T-cell (primary cell): ENCODE measurements at regions not wholly inside any gene's neighbourhood (a gene's known extent, or its start where the extent isn't known, plus 50 kb on each side); places are given as distances from the start of the nearest gene placed in this dataset.
"Not testable (repeated sequence)": the region's sequence is repeated elsewhere in the genome, so short reads cannot be mapped to it uniquely, and the experiment has no call there.

ENCODE experiments used
- ATAC-seq, 4 experiments: fragments of 200-7000 bp in 3 of 4; fragments of 150-1000 bp in 1 of 4; cut with Tn5 transposase; replicated peaks in 1 of 4; 1 replicate in 3 of 4; 2 replicates in 1 of 4; pipeline ENCODE4 v1.10.0; 2021; ENCODE audit warnings: moderate library complexity in 3 of 4, mild to moderate bottlenecking in 2 of 4, moderate number of reproducible peaks in 1 of 4
- CTCF ChIA-PET, 2 donors: fragments of 300-600 bp; sonication (Branson Sonifier 250); formaldehyde crosslinking; loops; one replicate each; lab custom pipeline; 2022; ENCODE audit warnings: antibody characterized with exemption in 2 of 2; lab: Charles Lee
- POLR2A ChIA-PET, 2 donors: fragments of 300-600 bp; sonication (Branson Sonifier 250); formaldehyde crosslinking; loops; one replicate each; lab custom pipeline; 2022; ENCODE audit warnings: antibody characterized with exemption in 2 of 2; lab: Charles Lee
- DNase-seq, 35 experiments: peaks; one replicate each; pipeline versions ENCODE4 v3.0.0 to v3.0.0-alpha.2; 2013 to 2023
- H3K27ac ChIP-seq: one replicate; pipeline ENCODE4 v1.5.1; 2013; ENCODE audit warnings: low read length
- H3K27me3 ChIP-seq, 2 experiments: replicated peaks in 1 of 2; 1 replicate in 1 of 2; 2 replicates in 1 of 2; pipeline versions ENCODE4 v1.6.1 to v1.7.0; 2013; ENCODE audit warnings: low read length in 1 of 2, mixed read lengths in 1 of 2; ENCODE audit not compliant: control insufficient read depth in 2 of 2, insufficient read depth in 2 of 2; ENCODE audit errors: extremely low read depth in 1 of 2
- H3K36me3 ChIP-seq, 2 donors: 1 replicate in 1 of 2; 2 replicates in 1 of 2; pipeline versions ENCODE4 v1.6.1 to v1.7.0; 2013; ENCODE audit warnings: low read length in 1 of 2; ENCODE audit not compliant: control insufficient read depth in 2 of 2, insufficient read depth in 1 of 2; ENCODE audit errors: extremely low read depth in 1 of 2
- H3K4me1 ChIP-seq, 2 experiments: 1 replicate in 1 of 2; 2 replicates in 1 of 2; pipeline versions ENCODE4 v1.6.1 to v1.7.0; 2013; ENCODE audit warnings: low read length in 2 of 2, mixed read lengths in 1 of 2; ENCODE audit not compliant: insufficient read depth in 2 of 2, control insufficient read depth in 1 of 2; ENCODE audit errors: extremely low read depth in 1 of 2
- H3K4me3 ChIP-seq, 2 donors: 1 replicate in 1 of 2; 2 replicates in 1 of 2; pipeline versions ENCODE4 v1.5.1 to v1.7.0; 2013; ENCODE audit warnings: mild to moderate bottlenecking in 2 of 2, low read length in 1 of 2, moderate library complexity in 1 of 2; ENCODE audit not compliant: control insufficient read depth in 1 of 2; ENCODE audit errors: extremely low read depth in 1 of 2
- H3K9me3 ChIP-seq: 2 replicates; pipeline ENCODE4 v1.7.0; 2013
- H3K27ac Mint-ChIP-seq, 2 donors: one replicate each; pipeline ENCODE4 v1.8.0; 2020 to 2021; ENCODE audit warnings: mild to moderate bottlenecking in 2 of 2, mixed read lengths in 2 of 2
- H3K27me3 Mint-ChIP-seq, 2 donors: one replicate each; pipeline ENCODE4 v1.8.0; 2021 to 2022; ENCODE audit warnings: mixed read lengths in 2 of 2
- H3K36me3 Mint-ChIP-seq: one replicate; pipeline ENCODE4 v1.8.0; 2021; ENCODE audit warnings: mixed read lengths
- H3K4me1 Mint-ChIP-seq, 3 donors: one replicate each; pipeline ENCODE4 v1.8.0; 2020 to 2022; ENCODE audit warnings: mixed read lengths in 3 of 3, mild to moderate bottlenecking in 1 of 3
- H3K4me3 Mint-ChIP-seq, 3 donors: one replicate each; pipeline ENCODE4 v1.8.0; 2020 to 2022; ENCODE audit warnings: mild to moderate bottlenecking in 3 of 3, mixed read lengths in 3 of 3, moderate library complexity in 3 of 3
- H3K9me3 Mint-ChIP-seq, 3 donors: one replicate each; pipeline ENCODE4 v1.8.0; 2020 to 2022; ENCODE audit warnings: mixed read lengths in 3 of 3
- WGBS: methylation state at CpG from one replicate; pipeline ENCODE4 v1.1.5; 2013; ENCODE audit warnings: missing lambda C conversion rate; ENCODE audit not compliant: insufficient coverage; 5-methylcytosine and 5-hydroxymethylcytosine counted together

GRCh38 chr22:23419171-23419570 lies 160.9 kb downstream of the IGLL1 start:
- Histone ChIP-seq H3K36me3 (no peaks in the 10 kb centered on the region), H3K4me1 (no peaks in the 10 kb centered on the region), H3K9me3 (no peaks in the 10 kb centered on the region), H3K4me3 (no peak overlapping the region), H3K27ac (no peak overlapping the region), H3K27me3 (peaks cover 0 to 20% of the 10 kb centered on the region in 2 experiments)
- 92% methylated on average over 3 of the region's 4 CpGs for WGBS
- ChIA-PET CTCF (no interaction called here), POLR2A (no interaction called here)
- Mint-ChIP-seq H3K4me3 (no peak overlapping the region), H3K9me3 (no peaks in the 10 kb centered on the region), H3K36me3 (no peaks in the 10 kb centered on the region), H3K27ac (no peak overlapping the region), H3K27me3 (peaks cover 0 to 9% of the 10 kb centered on the region in 2 donors), H3K4me1 (no peaks in the 10 kb centered on the region)
- ATAC-seq (no peak), DNase-seq (no peak)

GRCh38 chr22:23418159-23418788 lies 161.8 kb downstream of the IGLL1 start:
- no peak for ATAC-seq
- DNase-seq: no peak
- WGBS: 80% methylated on average over 10 of the region's 12 CpGs
- H3K27me3 ChIP-seq: peaks cover 0 to 23% of the 10 kb centered on the region in 2 experiments
- Mint-ChIP-seq H3K36me3 (no peaks in the 10 kb centered on the region), H3K9me3 (no peaks in the 10 kb centered on the region), H3K27ac (no peak overlapping the region), H3K4me3 (no peak overlapping the region), H3K4me1 (no peaks in the 10 kb centered on the region), H3K27me3 (peaks cover 0 to 9% of the 10 kb centered on the region in 2 donors)
- H3K9me3 ChIP-seq: no peaks in the 10 kb centered on the region
- no peaks in the 10 kb centered on the region for H3K36me3 ChIP-seq
- H3K4me3 ChIP-seq: no peak overlapping the region
- no peaks in the 10 kb centered on the region for H3K4me1 ChIP-seq
- H3K27ac ChIP-seq: no peak overlapping the region
- ChIA-PET CTCF (no interaction called here), POLR2A (no interaction called here)

GRCh38 chr22:23417327-23417726 lies 162.8 kb downstream of the IGLL1 start:
- ATAC-seq, H3K36me3 Mint-ChIP-seq, H3K4me1 ChIP-seq, H3K27ac ChIP-seq, POLR2A ChIA-PET, DNase-seq, H3K4me1 Mint-ChIP-seq, H3K36me3 ChIP-seq, H3K9me3 Mint-ChIP-seq, H3K4me3 ChIP-seq, H3K4me3 Mint-ChIP-seq, H3K27ac Mint-ChIP-seq, H3K9me3 ChIP-seq, H3K27me3 Mint-ChIP-seq: not testable (repeated sequence)
- H3K27me3 ChIP-seq: peaks cover 0 to 23% of the 10 kb centered on the region in 2 experiments
- no CpG with 5 or more reads among the region's 3 CpGs for whole genome bisulfite sequencing
- CTCF ChIA-PET: interaction anchor here (0.7 kb wide), 2 partner anchors 25 to 672 kb away, joined by 3 to 6 read pairs; no protein-coding TSS in a partner anchor

GRCh38 chr22:23416169-23416690 lies 163.9 kb downstream of the IGLL1 start:
- H3K4me3 ChIP-seq, H3K4me3 Mint-ChIP-seq, H3K27me3 Mint-ChIP-seq, ATAC-seq, H3K27ac ChIP-seq, H3K9me3 Mint-ChIP-seq, CTCF ChIA-PET, H3K36me3 Mint-ChIP-seq, DNase-seq, H3K27ac Mint-ChIP-seq, H3K9me3 ChIP-seq, H3K4me1 ChIP-seq, POLR2A ChIA-PET, H3K36me3 ChIP-seq: not testable (repeated sequence)
- H3K4me1 Mint-ChIP-seq: peaks cover 16 to 18% (median 16%) of the 10 kb centered on the region in 3 donors
- WGBS: 84% methylated on average over 6 of the region's 8 CpGs
- H3K27me3 ChIP-seq: peaks cover 0 to 23% of the 10 kb centered on the region in 2 experiments

GRCh38 chr22:23415490-23415851 lies 164.6 kb downstream of the IGLL1 start:
- Histone ChIP-seq H3K27me3 (peaks cover 0 to 23% of the 10 kb centered on the region in 2 experiments), H3K9me3 (no peaks in the 10 kb centered on the region), H3K4me1 (peaks cover 2 to 4% of the 10 kb centered on the region in 2 experiments), H3K36me3 (no peaks in the 10 kb centered on the region), H3K4me3 (no peak overlapping the region), H3K27ac (no peak overlapping the region)
- 54% methylated on average over 8 of the region's 8 CpGs for WGBS
- H3K4me3 Mint-ChIP-seq: no peak overlapping the region
- no peak for DNase-seq
- no peaks in the 10 kb centered on the region for H3K36me3 Mint-ChIP-seq
- H3K9me3 Mint-ChIP-seq: no peaks in the 10 kb centered on the region
- POLR2A ChIA-PET: no interaction called here
- no peak for ATAC-seq
- CTCF ChIA-PET: no interaction called here
- no peak overlapping the region for H3K27ac Mint-ChIP-seq
- peaks cover 17 to 24% (median 17%) of the 10 kb centered on the region in 3 donors for H3K4me1 Mint-ChIP-seq
- peaks cover 0 to 9% of the 10 kb centered on the region in 2 donors for H3K27me3 Mint-ChIP-seq

- Mint-ChIP-seq H3K36me3 (no peaks in the 10 kb centered on the region), H3K27ac (no peak overlapping the region), H3K4me1 (peaks cover 17 to 24% (median 17%) of the 10 kb centered on the region in 3 donors), H3K9me3 (no peaks in the 10 kb centered on the region), H3K4me3 (no peak overlapping the region), H3K27me3 (peaks cover 0 to 9% of the 10 kb centered on the region in 2 donors)
- ATAC-seq: no peak
- Histone ChIP-seq H3K4me3 (no peak overlapping the region), H3K27me3 (peaks cover 0 to 23% of the 10 kb centered on the region in 2 experiments), H3K27ac (no peak overlapping the region), H3K9me3 (no peaks in the 10 kb centered on the region), H3K36me3 (no peaks in the 10 kb centered on the region), H3K4me1 (peaks cover 2 to 4% of the 10 kb centered on the region in 2 experiments)
- ChIA-PET POLR2A (no interaction called here), CTCF (no interaction called here)
- WGBS: 86% methylated on average over 35 of the region's 38 CpGs
- DNase-seq: no peak
Measured at GRCh38 chr22:23414727-23415489, 165.2 kb downstream of the IGLL1 start.
